BJ (cell line): ENCODE measurements at regions not wholly inside any gene's neighbourhood (a gene's known extent, or its start where the extent isn't known, plus 50 kb on each side); places are given as distances from the start of the nearest gene placed in this dataset.

ENCODE experiments used
- CTCF ChIA-PET: fragments of 350-600 bp; formaldehyde crosslinking; extraction: SDS; loops from one replicate; lab custom pipeline; 2021; ENCODE audit warnings: antibody characterized with exemption, inconsistent platforms; lab: Yijun Ruan, JAX
- POLR2A ChIA-PET: fragments of 300-600 bp; sonication (Branson Sonifier 250); formaldehyde crosslinking; extraction: SDS; loops from one replicate; lab custom pipeline; 2021; ENCODE audit warnings: antibody characterized with exemption; lab: Charles Lee
- DNase-seq: peaks from one replicate; pipeline ENCODE4 v3.0.0-alpha.2; 2011; ENCODE audit warnings: low read depth
- H3K27me3 ChIP-seq: 2 replicates; pipeline ENCODE4 v1.6.0; 2011; ENCODE audit warnings: low read length; ENCODE audit not compliant: control insufficient read depth, insufficient read depth
- H3K36me3 ChIP-seq: 2 replicates; pipeline ENCODE4 v1.5.1; 2011; ENCODE audit warnings: low read length; ENCODE audit not compliant: control insufficient read depth, insufficient read depth
- H3K4me3 ChIP-seq: 2 replicates; pipeline ENCODE4 v1.5.1; 2011; ENCODE audit warnings: low read depth, mild to moderate bottlenecking, control low read depth, low read length
- CTCF ChIP-seq: IDR thresholded peaks from 2 replicates; pipeline ENCODE4 v1.5.1; 2011; ENCODE audit warnings: low read depth, mild to moderate bottlenecking, control low read depth, inconsistent platforms, low read length, moderate library complexity; ENCODE audit not compliant: insufficient read depth

- no peak for TF ChIP-seq CTCF
- no peaks in the 10 kb centered on the region for H3K27me3 ChIP-seq
- no peak overlapping the region for H3K4me3 ChIP-seq
- ChIA-PET POLR2A (no interaction called here), CTCF (no interaction called here)
- DNase-seq = no peak
- no peaks in the 10 kb centered on the region for H3K36me3 ChIP-seq
These were observed 70.3 kb upstream of the DSG1 start for GRCh38 chr18:31247574-31248199.

- no peaks in the 10 kb centered on the region for H3K36me3 ChIP-seq
- POLR2A ChIA-PET = no interaction called here
- no peak for TF ChIP-seq CTCF
- DNase-seq = no peak
- H3K4me3 ChIP-seq = no peak overlapping the region
- no peaks in the 10 kb centered on the region for H3K27me3 ChIP-seq
- CTCF ChIA-PET = no interaction called here
These were observed 69.0 kb upstream of the DSG1 start for GRCh38 chr18:31248783-31249521.

GRCh38 chr18:31250902-31251301, 67.1 kb upstream of the DSG1 start:
- POLR2A ChIA-PET = no interaction called here
- DNase-seq = no peak
- no peaks in the 10 kb centered on the region for H3K36me3 ChIP-seq
- CTCF ChIA-PET = no interaction called here
- H3K4me3 ChIP-seq = no peak overlapping the region
- no peak for TF ChIP-seq CTCF
- H3K27me3 ChIP-seq = no peaks in the 10 kb centered on the region

- no peaks in the 10 kb centered on the region for H3K27me3 ChIP-seq
- no peaks in the 10 kb centered on the region for H3K36me3 ChIP-seq
- no peak for DNase-seq
- ChIA-PET POLR2A (no interaction called here), CTCF (interaction anchor here (1.2 kb wide), 1 partner anchor 10 kb away, joined by 3 read pairs; no protein-coding TSS in a partner anchor)
- no peak for TF ChIP-seq CTCF
- H3K4me3 ChIP-seq = no peak overlapping the region
These were observed 65.4 kb upstream of the DSG1 start for GRCh38 chr18:31252522-31252921.

- ChIA-PET CTCF (no interaction called here), POLR2A (no interaction called here)
- H3K36me3 ChIP-seq = no peaks in the 10 kb centered on the region
- TF ChIP-seq CTCF = no peak
- H3K27me3 ChIP-seq = no peaks in the 10 kb centered on the region
- DNase-seq = no peak
- H3K4me3 ChIP-seq = no peak overlapping the region
These were observed 62.0 kb upstream of the DSG1 start for GRCh38 chr18:31255953-31256352.
